ENCODE measurements at regions not wholly inside any gene's neighbourhood (a gene's known extent, or its start where the extent isn't known, plus 50 kb on each side); places are given as distances from the start of the nearest gene placed in this dataset.

DNA sequence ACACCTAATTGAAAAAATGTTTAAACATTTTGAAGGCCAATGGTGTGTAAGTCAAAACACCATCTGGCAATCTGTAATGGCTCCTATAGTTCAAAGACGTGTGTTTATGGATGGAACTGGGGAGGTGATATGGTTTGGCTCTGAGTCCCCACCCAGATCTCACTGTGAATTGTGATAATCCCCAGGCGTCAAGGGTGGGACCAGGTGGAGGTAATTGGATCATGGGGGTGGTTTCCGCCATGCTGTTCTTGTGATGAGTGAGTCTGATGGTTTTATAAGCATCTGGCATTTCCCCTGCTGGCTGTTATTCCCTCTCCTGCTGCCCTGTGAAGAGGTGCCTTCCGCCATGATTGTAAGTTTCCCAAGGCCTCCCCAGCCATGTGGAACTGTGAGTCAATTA, 52.2 kb downstream of the ADRA2C start:
- no peak for DNase-seq (ENCODE audit: low spot score)

DNA sequence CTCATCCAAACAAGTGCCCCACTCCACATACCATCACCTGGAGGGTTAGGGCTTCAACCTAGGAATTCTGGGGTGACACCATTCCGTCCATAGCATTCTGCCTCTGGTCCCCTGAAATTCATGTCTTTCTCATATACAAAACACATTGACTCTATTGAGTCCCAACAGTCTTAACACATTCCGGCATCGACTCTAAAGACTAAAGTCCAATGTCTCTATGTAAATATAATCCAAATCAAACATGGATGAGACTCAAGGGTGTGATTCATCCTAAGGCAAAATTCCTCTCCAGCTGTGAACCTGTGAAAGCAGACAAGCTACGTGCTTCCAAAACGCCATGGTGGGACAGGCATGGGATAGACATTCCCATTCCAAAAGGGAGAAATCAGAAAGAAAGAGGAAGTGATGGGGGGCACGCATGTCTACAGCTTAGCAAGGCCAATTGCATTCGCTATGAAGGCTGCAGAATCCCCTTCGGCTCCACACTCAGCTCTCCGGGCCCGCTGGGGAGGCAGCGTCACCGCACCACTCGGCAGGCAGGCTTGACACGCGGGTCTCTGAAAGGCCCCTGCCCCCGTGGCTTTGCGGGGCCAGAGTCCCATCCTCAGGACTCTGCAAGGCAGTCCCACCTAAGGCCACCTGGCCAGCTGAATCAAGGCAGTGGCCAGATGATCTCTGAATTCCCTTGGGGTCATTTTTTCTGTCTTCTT, 53.2 kb downstream of the ADRA2C start:
- DNase-seq (ENCODE audit: low spot score), result no peak

DNA sequence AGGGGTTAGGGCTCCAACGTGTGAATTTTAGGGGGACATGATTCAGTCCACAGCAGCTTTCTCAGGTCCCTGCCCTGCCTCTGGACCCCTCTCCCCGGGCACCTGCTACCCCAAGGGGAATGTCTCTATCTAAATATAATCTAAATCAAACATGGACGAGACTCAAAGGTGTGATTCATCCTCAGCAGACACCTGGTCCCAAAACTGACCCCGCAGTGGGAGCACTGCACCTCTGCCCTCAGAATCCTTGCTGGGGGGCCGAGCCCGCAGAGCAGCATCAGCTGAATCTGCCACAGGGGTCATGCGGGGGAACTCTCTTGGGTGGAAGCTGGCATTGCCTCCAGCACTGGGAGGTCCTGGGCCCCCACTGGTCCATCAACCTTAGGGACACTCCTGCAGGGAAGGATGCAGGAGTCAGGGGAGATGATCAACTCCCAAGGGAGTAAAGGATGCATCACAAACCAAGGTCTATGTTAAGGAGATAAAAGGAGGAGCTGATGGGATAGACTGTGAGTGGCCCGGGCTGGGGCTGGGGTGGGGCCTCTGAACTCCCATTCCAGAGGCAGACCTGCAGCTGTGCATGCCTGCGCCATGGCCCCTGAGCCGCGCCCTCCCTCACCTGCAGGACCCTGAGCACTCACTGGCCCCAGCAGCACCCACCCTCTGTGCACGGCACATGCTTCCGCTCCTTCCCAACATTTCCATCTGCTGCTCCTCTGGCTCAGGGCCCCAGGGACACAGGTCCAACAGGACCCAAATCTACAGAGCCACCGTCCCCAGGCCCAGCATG, 54.0 kb downstream of the ADRA2C start:
- no peak for DNase-seq (ENCODE audit: low spot score)

DNA sequence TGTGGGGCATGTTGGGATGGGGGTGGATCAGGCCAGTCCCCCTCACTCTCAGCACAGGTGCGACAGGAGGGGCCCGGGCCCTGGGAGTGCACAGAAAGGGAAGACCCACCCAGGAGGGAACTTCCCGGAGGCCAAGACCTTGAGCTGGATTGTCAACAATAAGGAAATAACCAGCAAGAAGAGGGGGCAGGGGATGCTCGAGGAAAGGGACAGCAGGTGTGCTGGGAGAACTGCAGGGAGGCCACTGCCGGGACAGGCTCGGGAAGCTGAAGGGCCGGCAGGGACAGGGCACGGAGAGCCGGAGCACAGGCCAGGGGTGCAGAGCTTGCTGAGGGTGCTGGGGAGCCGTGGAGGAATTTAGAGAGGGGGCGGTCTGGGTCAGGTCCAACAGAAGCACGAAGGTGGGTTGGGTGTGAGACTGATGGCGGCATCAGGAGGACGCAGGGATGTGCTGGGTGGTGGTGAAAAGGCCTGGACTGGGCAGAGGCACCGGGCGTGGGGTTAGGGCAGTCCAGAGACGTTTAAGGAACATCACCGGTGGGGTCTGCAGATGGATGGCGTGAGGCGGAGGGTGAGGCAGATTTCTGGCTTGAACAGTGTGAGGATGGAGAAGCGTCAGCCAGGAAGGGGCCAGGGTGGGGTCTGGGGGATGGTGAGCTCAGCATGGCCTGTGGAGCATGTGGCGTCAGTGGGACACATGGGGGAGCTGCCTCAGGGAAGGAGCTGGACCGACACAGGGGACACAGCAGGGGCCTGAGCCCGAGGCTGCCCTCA, 54.8 kb downstream of the ADRA2C start:
- DNase-seq (ENCODE audit: low spot score), result no peak

DNA sequence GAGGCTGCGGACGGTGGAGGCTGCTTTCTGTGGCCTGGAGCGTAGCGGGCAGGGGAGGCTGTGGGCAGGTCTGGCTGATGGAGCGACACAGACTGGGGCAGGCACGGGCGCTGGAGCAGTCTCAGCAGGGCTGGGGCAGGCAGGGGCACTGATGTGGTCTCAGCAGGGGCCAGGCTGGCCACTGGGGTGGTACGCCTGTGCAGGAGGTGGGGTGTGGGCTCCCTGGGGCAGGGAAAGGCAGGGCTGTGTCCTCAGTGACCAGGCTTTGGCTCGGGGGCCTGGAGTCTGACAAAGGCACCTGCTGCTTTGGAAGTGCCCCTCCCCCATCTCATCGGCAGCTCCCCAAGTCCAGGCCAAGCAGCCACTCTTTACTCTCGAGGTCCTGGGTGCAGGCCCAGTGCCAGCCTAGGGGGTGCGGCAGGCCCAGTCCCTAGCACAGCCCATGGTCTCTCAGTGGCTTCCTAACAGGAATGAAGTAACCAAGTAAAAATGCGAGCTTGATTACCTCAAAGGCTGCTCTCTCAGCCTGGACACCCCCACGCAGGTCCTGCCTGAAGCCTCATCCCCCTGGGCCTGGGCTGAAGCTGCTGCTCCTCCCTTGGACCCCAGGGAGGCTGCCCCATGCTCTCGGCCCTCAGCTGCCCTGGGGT, 55.5 kb downstream of the ADRA2C start:
- DNase-seq (ENCODE audit: low spot score), result no peak

DNA sequence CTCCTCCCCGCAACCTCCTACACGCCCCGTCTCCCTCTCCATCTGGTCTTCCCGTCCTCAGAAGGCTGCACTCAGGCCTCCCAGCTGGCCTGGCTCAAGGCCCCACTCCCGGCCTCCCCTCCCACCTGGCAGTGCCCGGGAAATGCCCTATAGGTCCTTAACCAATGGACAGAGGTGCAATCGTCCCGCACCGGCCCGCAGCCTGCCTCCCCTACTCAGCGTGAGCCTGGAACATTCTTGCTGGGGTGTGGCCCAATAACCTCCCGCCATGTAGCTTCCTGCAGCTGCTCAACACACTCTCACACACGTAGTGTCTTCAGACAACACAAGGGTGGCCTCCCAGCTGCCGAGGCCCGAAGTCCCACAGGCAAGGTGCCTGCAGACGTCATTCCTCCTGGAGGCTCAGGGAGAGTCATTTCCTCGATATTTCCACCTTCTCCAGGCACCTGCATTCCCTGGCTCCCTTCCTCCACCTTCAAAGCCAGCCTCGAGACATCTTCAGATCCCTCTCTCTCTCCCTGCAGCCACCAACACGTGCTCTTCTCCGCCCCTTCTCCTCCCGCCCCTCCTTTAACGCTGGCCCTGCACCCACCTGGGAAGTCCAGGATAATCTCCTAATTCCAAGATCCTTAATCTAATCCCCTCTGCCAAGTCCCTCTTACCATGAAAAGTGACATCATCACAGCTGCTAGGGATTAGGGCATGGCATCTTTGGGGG, 56.2 kb downstream of the ADRA2C start:
- no peak for DNase-seq (ENCODE audit: low spot score)

DNA sequence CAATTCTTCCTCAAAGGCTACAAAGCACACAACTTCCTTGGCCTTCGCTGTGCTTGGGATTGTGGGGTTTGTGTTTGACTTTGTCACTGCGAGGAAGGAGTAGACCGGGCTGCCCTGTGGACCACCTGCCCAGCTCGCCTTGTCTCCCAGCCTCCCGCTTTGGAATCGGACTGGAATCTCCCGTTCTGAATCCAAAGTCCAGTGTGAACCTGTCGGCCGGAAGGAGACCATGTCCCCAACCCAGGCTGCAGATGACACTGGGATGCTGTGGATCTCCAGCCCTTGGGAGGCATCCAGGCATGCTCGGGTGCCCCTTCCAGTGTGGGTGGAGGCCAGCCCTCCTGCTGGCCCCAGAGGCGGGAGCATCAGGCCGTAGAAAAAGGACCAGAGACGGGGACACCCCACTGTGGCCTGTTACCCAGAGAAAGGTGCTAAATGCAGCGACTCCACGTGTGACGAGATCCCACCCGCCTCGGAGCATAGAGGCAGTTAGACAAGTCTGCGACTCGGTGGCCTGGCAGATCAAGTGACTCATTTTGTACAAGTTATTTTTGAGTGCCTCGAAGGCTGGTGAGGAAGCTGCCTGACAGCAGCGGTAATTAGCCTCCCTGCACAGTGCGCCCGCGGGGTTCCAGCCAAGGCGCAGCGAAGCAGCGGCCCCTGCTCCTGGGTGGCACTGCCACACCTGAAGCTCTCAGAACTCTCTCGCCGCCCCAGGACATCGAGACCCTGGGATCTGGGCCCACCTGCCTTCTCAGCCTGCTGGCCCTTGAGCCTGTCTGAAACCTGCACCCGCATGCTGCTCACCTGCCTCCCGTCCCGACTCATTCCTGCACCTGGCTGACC, 57.5 kb downstream of the ADRA2C start:
- DNase-seq (ENCODE audit: low spot score), result no peak

DNA sequence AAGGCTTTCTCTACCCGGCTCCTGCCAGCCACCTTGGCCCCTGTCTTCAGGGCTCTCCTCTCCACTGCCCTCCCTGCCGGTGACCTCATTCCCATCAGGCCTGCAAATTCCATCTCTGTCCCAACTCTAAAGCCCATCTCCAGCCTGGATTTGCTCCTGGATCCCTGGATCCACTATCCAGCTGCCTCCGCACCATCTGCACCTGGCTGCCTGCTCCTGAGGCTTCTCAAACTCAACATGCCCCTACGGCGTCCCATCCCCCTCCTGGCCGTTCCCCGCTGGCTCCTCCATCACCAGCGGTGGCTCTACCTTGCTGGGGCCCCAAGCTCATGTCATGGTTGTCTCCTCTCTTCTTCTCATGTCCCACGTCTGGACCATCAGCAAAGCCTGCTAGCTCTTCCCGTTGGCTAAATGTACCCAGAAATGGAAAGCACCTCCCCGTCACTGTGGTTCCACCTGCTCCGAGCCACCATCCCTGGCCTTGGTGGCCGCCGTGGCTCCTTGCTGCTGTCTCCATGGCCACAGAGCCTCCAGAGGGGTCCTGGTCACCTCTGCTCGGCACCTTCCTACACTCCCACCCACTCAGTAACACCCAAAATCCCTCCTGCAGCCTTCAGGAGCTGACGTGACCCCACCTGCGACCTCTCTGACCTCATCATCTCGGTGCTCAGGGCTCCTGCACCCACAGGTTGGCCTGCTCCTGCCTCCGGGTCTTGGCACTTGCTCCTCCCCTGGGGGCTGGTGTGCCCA, 58.5 kb downstream of the ADRA2C start:
- DNase-seq (ENCODE audit: low spot score), result no peak

DNA sequence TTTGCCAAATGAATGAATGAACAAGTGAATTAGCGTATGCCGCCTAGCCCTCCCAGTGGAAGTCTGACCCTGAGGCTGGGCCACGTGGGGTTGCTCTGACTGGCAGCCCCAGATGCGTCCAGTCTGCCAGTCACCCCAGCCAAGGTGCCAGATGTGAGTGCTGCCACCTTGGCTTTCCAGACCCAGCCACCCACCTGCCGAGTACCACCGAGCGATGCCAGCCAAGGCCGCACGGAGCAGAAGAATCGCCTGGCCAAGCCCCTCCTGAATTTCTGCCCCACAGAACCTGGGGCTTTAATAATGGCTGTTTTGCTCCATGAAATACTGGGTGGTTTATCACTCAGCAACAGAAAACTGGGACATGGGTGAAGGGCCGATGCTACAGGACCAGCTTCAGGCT, 59.3 kb downstream of the ADRA2C start:
- DNase-seq (ENCODE audit: low spot score), result no peak

DNA sequence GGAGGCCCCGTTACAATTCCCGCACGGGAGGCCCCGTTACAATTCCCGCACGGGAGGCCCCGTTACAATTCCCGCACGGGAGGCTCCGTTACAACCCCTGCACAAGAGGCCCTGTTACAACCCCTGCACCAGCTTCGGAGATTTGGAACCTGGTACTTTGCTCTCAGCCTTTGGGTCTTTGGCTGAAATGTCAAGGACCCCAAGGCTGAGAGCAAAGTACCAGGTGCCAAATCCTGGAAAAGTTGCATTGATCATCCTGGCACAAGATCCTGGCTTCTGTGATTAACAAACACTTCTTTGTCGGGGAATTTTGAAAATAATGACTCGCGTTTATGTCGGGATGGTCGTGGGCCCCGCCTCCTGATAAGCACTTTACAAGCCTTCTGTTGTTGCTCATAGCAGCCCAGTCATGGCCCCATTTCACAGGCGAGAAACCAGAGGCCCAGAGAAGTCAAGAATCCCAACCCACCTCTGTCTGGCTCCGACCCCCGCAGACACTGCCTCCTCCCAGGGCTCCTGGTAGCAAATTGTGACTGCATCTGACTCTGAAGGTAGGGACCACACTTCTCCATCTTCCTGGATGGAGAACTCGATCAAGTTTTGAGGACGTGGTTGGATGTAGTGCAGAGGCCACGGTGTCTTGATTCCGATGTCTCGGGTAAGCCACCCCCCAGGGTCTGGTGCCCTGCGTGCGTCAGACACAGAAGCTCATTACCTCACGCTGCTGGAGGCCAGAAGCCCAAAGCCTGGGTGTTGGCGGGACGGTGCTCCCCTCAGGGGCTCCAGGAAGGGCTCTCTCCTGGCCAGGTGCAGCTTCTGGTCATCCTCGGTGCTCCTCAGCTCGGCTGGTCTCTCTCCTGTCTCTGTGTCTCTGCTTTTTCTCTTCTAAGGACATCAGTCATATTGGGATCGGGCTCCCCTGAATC, 60.3 kb downstream of the ADRA2C start:
- DNase-seq (ENCODE audit: low spot score), result no peak

DNA sequence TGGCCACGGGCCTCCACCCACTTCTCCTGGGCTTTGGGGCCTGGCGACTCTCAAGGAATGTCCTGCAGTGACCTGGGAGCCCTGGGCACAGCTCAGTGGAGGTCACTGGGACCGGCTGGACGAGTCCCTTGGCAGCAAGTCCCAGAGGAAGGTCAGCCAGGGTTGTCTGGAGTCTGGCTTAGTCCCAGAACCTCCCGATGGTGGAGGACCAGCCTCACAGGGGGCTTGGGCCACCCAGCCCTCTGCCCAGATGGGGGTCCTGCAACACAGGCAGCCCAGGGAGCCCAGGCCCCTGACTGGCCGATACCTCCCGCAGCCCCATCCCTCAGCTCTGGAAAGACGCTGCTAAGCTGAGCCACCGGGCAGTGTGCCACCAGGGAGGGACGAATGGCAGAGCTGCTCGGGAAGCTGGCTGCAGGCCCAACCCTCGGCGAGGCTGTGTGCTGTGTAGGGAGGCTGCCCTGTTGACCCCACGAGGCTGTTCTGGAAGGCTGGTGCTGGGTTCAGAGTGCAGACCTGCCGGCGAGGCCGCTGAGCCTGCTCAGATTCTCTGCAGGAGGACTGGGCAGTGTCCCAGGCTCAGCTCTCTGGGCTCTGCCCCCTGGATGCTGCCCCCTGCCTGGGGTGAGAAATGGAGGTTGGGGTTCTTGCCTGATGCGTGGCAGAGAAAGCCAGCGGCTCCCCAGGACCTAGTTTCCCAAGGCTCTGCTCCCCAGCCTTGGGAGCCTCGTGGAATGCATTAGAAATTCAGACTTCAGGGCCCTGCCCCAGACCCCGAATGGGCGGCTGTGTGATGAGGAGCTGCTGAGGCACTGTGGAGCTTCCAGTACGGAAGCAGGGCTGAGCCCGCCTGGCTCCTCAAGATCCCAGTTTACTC, 61.7 kb downstream of the ADRA2C start:
- peak; percentile 91 for DNase-seq (ENCODE audit: low spot score)

DNA sequence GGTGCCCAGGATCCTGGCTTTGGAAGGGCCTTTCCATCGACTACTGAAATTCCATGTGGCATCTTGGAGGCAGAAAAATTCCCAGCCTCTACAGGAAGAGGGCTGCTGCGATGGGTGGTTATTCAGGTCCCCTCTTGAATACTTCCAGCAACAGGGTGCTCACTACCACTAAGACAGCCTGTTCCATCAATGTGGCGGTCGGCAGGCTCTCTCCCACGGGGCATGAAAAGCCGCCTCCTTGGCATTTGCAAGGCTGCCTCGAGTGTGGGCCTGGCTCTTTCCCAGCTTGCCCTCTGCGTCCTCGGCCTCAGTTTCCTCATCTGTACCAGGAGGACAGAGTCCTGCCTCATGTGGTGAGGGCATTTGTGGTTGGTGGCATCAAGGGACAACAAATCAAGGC, 62.4 kb downstream of the ADRA2C start:
- DNase-seq (ENCODE audit: low spot score), result no peak

DNA sequence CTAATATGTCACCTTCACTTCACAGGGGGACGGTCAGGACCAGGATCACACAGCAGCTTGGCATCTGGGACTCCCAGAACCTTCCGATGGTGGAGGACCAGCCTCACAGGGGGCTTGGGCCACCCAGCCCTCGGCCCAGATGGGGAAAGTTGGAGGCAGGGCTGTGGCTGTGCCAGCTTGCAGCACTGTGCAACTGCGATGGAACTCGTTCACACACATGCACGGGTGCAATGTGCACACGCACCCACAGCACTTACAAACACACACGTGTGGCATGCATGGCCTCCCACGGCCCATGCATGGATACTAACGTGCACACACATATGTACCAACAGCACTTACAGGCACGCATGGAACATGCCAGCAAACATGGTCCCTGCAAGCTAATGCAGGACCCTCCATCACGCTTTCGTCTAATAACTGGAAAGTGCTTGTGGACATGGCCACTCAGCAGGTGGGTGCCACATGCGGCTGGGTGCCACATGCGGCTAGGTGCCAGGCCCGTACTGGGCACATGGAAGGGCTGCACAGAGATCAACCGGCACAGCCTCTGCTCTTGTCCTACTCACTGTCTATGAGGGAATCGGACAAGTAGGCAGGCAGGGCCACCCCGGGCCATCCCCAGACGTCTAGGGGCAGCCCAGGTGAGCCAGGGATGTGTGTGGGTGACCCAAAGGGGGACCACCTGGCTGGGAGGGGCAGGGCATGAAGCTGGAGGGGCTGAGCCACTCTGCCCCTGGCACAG, 63.2 kb downstream of the ADRA2C start:
- DNase-seq (ENCODE audit: low spot score), result no peak

DNA sequence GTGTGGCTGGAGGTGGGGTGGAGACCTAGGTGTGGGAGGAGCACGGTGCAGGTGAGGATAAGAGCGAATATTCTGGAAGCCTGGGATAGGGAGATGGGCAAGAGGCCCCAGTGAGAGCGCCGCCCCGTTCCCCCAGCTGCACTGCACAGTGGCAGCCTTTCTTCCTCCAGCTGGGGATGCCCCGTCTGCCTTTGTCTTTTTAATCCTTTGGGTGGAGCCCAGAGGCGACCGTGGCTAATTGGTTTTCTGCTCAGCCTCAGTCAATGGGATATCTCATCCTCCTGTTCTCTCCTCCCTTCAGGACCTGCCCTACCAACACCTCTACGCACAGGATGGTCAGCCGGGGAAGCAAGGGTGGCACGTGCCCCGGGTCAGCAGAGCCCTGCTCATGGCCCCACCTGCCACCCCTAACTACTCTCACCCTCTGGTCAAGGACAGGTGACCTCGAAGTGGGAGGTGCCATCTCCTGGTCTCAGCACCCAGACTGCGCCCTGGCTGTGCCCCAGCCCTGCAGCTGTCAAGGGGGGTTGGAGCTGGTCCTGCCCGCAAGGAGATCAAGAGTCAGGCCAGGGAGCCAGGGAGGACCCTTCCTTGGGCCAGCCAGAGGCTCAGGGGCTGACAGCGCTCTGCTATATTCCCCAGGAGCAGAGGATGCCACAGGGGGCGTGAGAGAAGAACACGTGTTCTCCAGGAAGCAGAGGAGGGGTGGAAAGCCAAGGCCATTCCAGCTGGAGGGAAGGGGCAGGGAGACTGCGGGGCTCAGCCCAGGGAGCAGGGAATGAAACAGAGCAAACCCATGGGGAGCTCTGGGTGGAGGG, 64.0 kb downstream of the ADRA2C start:
- DNase-seq (ENCODE audit: low spot score), result no peak

DNA sequence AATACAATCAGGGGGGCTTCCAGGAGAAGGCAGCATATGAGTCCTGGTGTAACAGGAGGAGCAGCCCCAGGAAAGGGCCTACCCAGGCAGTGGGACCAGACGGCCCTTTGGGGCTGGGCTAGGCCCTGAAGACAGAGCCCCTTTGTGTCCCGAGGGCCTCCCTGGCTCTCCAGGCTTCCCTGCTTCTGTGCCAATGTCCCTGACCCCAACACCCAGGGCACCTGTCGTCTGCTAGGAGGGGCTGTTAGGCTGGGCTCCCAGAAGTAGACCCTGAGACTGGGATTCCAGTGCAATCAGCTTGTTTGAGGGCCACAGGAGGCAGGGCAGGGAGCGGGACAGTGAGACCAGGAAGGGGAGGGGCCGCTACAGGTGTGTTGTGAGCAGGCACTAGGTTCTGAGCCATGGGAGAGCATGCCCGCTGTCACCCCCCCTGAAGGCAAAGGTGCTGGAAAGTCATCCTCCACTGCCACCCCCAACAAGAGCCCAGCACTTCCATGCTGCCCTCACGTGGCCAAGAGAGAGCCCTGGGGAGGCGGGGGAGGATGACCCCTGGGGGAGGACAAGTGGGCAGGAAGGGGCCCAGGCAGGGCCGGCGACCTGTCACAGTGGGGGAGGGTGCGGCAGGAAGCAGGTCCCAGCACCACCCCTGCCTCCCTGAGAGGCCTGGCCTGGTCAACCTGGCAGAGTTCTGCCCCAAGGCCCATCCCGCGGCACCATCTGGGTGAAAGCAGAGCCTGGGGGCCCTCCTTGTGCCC, 64.8 kb downstream of the ADRA2C start:
- no peak for DNase-seq (ENCODE audit: low spot score)

Measured in AG20443 (cell line).